SK-MEL-5 (cell line): ENCODE measurements at regions not wholly inside any gene's neighbourhood (a gene's known extent, or its start where the extent isn't known, plus 50 kb on each side); places are given as distances from the start of the nearest gene placed in this dataset.

Source experiments
- DNase-seq: peaks from one replicate; pipeline ENCODE4 v3.0.0-alpha.2; 2016; ENCODE audit warnings: low read depth, low spot score
- in situ Hi-C: cut with HindIII; loops from 2 replicates; pipeline ENCODE4 v1.10.0; 2016; ENCODE audit warnings: low sequenced_read_pairs, high pct_unique_total_duplicates, low pct_unique_long_range_greater_than_20kb

DNA sequence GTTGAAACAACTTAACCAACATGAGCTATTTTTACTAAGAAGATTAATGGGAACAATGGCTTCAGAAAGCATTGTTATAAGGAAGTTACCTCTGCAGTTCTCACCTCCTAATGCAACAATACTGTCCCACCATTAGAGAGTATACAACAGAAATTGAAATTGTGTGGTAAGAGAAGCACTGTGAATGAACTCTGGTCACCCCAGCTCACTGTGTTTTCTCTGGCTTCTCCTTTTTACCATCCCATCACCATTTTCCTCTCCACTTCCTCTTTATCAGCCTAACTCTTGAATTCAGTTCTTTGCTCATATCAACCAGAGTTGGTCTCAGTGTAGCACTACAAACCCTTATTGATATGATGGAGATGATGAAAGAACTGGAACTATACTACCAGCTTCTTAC is 138.0 kb upstream of the POU2AF2 start:
- in situ Hi-C loops = no loop called here
- no peak for DNase-seq

DNA sequence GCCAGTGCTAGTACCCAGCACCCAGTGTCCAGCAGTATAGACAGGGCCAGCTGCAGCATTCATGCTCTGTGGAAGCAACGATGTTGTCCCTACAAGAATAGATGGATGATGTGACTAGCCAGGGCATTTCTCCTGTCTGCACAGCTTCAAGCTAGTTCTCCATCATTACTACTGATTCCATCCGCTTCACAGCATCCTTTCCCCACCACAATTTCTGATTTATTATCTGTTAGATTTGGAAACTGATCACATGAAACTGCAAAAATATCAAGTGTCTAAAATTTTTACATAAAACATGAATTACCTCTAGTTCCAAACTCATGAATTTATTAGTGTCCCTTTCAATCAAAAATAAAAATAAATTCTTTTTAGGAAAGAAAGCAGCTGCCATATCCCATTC is 138.9 kb upstream of the POU2AF2 start:
- in situ Hi-C loops = no loop called here

DNA sequence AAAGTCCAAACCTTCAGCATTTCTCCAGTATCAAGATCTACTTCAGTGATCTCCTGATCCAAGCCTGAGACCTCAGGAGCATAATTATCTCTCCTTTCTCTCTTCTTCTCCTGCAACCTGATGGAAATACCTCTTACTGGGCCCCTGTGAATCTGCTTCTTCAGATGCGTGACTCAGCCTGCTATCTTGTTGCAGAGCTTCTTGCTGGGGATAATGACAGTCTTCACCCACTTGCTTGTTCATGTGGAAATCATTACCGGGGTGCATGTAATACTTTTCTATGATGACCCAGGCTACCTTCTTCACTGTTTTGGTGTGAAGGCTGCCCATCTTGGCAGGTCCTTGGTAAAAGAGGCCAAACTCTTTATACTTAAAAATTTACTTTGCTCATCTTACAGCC is 140.0 kb upstream of the POU2AF2 start:
- in situ Hi-C loops = no loop called here
- DNase-seq = no peak

More for the DNA sequence above, 138.9 kb upstream of the POU2AF2 start:
- DNase-seq = no peak

DNA sequence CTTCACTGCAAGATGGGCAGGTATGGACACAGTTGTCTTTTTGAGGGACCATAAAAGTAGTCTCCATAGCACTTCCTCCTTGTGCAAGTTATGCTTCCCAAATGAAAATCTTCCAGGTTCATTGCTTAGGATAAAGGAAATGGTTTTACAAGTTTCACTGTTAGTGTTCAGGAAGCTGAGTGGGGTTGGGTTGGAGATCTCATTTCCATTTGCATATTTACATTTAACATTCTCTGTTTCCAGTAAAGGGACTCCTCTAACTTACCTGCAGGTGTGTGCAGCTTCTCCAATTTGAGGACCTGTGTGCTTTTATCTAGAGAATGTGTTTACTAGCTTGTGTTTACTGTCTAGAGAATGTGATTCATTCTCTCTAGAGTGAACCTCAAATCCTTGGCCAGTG is 141.3 kb upstream of the POU2AF2 start:
- DNase-seq = no peak
- in situ Hi-C loops = no loop called here

DNA sequence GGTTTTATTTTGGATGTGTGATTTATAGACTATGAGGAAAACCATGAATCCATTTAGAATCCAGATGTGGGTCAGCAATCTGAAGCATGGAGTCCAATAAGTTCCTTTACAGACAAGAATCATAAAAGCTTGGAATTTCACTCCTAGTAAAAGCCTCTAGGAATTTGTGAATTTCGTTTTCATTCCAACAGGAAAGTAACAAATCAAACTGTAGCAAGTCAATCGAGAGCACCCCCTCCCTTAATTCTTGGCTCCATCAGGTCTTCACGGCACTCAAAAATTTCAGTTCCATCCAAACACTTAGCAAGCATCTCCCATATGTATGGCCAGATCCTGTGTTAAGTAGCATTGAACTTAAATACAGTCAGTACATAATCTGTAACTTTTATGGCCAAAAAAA is 143.6 kb upstream of the POU2AF2 start:
- no peak for DNase-seq
- in situ Hi-C loops = no loop called here

DNA sequence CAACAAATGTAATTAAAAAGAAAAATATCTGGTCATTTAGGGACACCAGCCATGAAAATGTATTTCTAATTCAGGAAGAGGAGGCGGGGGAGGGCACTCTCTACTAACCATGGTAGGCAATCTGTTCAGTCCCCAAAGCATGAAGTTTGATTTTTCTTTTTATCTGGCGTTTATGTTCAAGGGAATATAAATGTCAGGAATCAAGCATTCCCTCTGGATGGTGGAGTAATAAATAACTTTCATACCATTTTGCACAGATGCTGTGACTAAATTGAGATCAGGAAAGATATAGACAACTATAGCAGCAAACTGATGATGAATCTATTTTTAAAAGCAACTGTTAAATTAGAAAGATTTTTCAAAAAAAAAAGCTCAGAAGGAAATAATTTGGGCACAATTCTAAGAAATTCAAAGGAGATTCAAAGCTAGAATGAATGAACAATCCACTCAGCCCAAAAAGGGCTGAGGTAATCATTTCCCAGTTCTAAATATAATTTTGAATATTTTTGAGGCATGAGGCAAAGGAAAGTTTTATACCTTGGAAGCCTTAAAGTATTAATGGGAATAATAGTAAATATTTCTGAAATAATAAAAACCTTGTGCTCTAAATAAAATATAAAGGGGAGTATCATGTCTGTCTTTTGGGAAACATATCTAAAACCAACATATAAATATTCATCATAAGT is 146.4 kb upstream of the POU2AF2 start:
- in situ Hi-C loops = no loop called here
- DNase-seq = no peak

DNA sequence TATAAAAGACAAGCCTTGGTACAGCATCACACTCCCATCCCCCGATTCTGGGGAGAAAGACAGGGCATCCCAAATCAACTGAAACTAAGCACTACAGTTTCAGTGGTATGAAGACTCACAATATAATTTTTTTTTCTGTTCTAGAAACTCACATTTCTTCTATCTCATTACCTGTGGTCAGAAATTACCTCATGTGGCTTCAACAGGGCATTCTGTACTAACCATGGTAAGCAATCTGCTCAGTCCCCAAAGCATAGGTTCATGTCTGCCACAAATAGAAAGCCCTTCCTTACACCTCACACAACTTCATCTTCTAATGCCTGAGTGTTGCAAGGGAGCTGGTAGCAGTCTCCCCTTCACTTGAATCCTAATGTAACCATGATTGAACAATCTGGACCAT is 147.4 kb upstream of the POU2AF2 start:
- in situ Hi-C loops = no loop called here
- no peak for DNase-seq

DNA sequence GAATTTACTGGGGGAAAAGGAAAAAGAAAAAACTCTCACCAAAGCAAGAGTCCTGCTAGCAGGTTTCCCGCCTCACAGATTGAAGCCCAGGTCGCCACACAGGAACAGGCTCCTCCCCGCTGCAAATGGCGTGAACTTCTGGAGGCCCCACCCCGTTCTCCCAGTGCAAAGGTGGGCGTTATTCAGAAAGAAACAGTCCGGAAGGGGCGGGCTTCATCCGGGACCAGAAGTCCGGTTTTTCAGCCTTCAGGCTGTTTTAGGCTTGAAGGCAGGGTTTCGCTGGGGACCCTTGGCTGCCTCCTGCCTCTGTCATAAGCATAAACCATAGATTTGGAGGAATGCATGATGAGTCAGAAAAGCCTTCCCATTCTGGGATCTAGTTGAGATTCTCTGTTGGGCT is 148.3 kb upstream of the POU2AF2 start:
- DNase-seq = peak; percentile 52
- in situ Hi-C loops = no loop called here

DNA sequence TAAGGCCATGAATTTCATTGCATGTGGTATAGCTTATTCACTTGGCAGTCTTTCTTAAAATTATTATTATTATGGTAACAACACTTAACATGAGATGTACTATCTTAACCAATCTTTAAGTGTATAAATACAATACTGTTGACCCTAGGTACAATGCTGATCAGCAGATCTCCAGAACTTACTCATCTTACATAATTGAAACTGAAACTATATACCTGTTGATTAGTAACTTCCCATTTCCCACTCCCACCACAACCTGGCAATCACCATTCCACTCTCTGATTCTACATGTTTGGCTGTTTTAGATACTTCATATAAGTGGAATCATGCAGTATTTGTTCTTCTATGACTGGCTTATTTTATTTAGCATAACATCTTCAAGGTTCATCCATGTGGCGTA is 150.2 kb upstream of the POU2AF2 start:
- in situ Hi-C loops = no loop called here
- DNase-seq = no peak

DNA sequence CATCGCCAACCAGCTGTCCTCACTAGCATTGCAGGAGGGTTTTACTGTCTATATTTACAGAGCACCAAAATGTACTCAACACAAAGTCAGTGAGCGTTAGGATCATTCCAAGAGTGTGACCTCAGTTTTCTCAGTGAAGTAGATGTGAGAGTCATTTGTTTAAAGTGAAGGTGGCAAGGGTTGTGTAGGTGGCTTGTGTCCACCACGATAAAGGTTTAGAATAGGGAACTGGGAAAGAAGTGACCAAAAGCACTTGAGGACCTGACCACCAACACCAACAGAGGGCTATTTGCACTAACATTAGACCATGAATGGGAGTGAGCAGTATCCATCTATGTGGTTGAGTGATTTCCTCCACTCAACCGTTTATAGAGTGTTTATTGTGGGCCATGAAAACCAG is 152.5 kb upstream of the POU2AF2 start:
- no peak for DNase-seq
- in situ Hi-C loops = no loop called here

DNA sequence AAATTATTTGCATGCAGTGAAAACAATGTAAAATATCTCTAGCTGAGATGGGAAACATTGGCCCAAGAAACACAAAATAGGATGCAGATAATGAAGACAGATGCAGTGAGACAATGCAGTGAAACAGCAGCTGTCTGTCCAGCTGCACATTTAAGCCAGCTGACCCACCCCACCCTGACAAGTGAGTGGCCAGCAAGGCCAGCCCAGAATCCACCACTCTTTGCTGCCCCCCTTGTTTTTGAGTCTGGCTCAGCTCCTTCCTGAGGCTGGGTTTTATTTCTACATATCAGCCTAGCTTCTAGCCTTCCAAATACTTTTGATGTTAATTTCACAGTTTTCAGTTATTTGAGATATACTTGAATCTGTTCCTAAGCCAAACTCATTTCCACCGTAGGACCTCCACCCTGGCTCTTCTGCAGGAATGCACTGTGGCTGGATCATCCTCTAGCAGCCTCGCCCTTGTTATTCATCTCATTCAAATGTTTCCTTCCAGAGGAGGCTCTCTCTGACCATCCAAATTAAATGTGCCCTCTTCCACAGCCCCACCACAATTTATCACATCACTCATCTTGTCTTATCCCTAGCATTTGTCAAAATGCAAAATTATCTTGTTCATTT is 154.1 kb upstream of the POU2AF2 start:
- in situ Hi-C loops = no loop called here
- DNase-seq = no peak

DNA sequence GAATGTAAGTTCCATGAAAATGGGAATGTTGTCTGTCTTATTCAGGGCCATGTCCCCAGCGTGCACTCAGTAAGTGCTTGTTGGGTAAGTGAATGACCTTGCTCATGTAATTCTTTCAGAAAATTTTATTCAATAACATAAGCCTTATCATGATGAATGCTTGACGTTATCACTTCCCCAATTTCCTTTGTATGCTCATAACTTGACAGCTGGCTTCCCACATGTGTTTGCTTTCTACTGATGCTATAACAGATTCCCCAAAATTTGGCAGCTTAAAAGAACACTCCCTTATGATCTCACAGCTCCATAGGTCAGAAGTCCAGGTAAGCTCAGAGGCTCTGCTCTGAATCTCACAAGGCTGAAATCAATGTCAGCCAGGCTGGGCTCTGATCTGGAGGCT is 155.8 kb upstream of the POU2AF2 start:
- in situ Hi-C loops = no loop called here

DNA sequence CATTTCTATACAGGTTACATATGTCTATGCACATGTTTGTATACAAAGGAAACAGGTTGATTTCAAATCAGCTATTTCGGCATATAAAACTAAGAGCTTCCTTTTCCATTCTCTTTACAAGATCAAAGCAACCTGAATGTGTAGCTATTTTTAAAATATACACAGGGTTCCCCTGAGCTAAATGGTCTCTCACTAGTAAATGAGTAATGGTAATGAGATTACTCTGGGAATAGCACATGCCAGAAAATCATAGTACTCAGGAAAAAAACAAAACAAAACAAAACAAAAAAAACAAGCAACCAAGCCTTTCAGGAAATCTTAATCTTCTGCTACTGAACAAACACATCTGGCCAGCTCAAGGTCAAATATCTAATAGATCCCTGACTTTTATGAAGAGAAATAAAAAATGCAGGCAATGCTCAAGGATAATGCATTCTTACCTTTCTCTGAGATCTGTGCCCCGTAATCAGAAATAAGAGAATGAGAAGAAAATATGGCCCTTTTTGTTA is 156.6 kb upstream of the POU2AF2 start:
- DNase-seq = no peak
- in situ Hi-C loops = no loop called here

More for the DNA sequence above, 155.8 kb upstream of the POU2AF2 start:
- no peak for DNase-seq

DNA sequence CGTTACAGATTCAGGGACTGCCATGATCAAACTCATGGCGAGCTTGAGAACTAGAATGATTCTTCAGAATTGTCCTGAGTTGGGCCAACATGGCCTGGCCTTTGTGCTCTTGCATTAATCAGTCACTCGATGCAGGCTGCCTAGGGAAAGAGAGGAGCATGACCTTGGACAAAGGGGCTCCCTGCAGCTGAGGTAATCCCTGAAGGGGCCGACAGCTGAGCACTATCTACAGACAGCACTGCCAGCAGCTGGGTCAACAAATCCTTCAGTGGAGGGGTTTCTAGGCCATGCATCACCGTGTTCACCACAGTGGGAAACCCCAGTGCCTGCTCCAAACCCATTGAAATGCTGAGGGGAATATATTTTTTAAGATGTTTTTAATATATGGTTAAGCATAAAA is 159.5 kb upstream of the POU2AF2 start:
- in situ Hi-C loops = no loop called here
- DNase-seq = no peak

DNA sequence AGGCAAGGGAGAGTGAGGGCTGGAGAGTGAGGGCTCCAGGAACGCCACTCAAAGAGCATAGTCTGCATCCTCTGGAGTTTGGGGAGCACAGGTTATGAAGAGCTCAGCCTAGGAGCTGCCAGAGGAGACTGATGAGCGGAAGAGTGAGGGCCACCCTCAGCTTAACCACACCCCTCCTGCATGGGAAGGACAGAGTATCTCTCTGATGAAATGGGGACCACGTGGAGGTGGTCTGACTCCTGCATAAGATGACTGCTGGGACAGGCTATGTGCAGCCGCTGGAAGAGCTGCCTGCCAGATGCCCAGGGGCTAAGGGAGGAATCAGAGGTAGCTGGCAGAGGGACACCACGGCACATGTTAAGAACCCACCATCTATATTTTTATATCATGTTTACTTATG is 162.9 kb upstream of the POU2AF2 start:
- in situ Hi-C loops = no loop called here
- no peak for DNase-seq

DNA sequence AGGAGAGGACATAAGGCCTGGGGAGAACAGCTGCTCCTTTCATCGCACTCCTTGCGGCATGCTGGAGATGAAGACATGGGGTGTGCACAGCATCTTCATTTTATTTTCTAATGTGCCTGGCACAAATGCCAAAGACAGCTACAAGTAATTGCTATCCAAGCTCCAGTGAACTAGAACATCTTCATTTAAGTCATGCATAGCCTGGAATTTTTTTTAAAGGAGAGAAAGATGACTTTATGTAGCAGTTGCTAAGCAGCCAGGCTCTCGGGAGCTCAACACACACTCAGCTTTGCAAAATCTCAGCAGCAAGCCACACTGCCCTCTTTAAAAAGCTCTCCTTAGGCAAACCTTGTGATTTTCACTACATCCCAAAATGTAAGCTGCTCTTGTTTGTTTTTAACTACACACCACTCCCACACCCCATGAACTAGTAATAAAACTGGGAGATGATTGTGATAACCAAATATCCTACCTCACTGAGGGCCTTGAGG is 164.5 kb upstream of the POU2AF2 start:
- peak; percentile 2 for DNase-seq
- in situ Hi-C loops = no loop called here

DNA sequence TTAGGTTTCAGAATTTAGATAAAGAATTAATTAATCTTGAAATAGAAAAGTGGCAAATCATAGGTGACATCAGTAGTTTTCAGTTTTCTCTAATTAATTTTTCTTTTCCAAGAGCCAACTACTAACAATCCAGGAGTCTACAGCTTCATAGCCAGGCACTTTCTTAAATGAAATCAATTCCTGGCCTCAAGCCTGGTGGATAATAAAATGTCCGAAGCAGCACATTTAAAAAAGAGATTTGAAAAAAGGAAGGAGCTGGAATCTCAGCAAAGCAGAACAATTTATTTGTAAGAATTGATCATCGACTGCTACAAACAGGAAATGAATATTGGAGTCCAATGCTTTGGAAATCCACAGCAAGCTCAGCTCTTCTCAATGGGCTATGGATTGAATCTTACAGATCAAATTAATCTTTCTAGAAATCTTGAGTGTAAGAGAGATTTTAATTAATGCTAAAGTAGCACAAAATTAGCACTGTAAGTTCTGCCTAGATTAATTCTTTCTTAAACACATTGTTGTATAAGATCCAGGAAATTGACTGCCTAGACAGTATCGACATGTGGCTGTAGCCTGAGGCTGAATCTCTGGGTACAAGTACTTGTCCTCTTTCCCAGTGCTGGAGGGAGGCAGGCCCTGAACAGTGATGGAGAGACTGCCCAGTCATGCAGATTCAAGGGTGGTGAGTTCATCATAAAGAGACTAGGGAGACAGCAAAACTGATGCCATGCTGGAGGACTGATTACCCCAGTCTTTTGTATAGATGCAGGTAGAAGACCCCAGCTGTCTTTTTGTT is 167.8 kb upstream of the POU2AF2 start:
- in situ Hi-C loops = no loop called here
- no peak for DNase-seq

DNA sequence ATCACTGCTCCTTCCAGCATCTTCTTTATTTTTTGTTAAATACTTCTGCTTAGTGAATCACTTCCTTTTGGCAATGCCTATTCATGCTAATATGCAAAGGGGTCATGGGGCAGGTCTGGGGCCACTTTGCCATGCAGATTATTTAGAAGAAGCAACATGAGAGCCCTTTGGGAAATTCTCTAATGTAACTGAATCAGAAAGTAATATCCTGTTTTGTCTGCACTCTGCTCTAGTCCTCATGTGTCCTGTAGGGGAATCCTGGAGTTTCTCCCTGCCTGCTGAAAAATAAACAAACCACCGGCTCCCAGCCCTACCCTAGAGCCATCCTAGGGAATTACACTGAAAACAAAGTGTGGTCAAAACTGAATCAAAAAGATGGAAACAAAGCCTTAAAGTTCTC is 176.5 kb upstream of the POU2AF2 start:
- peak; percentile 41 for DNase-seq
- in situ Hi-C loops = no loop called here

DNA sequence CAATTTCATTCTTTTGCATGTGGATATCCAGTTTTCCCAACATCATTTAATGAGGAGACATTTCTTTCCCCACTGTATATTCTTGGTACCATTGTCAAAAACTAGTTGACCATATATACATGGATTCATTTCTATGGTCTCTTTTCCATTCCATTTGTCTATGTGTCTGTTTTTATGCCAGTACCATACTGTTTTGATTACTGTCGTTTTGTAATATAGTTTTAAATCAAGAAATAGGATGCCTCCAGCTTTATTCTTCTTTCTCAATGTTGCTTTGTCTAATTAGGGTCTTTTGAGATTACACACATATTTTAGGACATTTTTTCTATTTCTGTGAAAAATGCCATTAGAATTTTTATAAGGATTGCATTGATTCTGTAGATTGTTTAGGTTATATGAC is 177.5 kb upstream of the POU2AF2 start:
- no peak for DNase-seq
- in situ Hi-C loops = no loop called here
